Heart right ventricle (tissue), 16 donors: ENCODE measurements at regions not wholly inside any gene's neighbourhood (a gene's known extent, or its start where the extent isn't known, plus 50 kb on each side); places are given as distances from the start of the nearest gene placed in this dataset.

Experiments
- ATAC-seq, 8 donors: fragments of 200-7000 bp; cut with Tn5 transposase; one replicate each; pipeline ENCODE4 v1.9.1; 2020; ENCODE audit warnings: mild to moderate bottlenecking in 8 of 8, moderate library complexity in 8 of 8, moderate number of reproducible peaks in 1 of 8
- DNase-seq, 2 donors: peaks; one replicate each; pipeline ENCODE4 v3.0.0-alpha.2; 2020
- H3K27ac ChIP-seq, 10 donors: fragments of 200-600 bp; sonication (generic) in 2 of 10; one replicate each; pipeline versions ENCODE4 v1.5.0 to v1.8.0; 2020 to 2022; ENCODE audit warnings: mild to moderate bottlenecking in 3 of 10
- H3K27me3 ChIP-seq, 7 donors: fragments of 200-600 bp; one replicate each; pipeline ENCODE4 v1.8.0; 2021 to 2022; ENCODE audit warnings: mild to moderate bottlenecking in 2 of 7
- H3K36me3 ChIP-seq, 9 donors: fragments of 200-600 bp; sonication (generic) in 1 of 9; one replicate each; pipeline versions ENCODE4 v1.5.0 to v1.8.0; 2020 to 2022; ENCODE audit warnings: mild to moderate bottlenecking in 2 of 9
- H3K4me1 ChIP-seq, 9 donors: fragments of 200-600 bp; sonication (generic) in 1 of 9; one replicate each; pipeline versions ENCODE4 v1.5.0 to v1.8.0; 2020 to 2022; ENCODE audit warnings: mild to moderate bottlenecking in 4 of 9
- H3K4me3 ChIP-seq, 10 donors: fragments of 200-600 bp; sonication (generic) in 2 of 10; one replicate each; pipeline versions ENCODE4 v1.5.0 to v1.8.0; 2020 to 2022; ENCODE audit warnings: mild to moderate bottlenecking in 7 of 10, moderate library complexity in 2 of 10
- H3K9me3 ChIP-seq, 11 donors: fragments of 200-600 bp in 10 of 11; sonication (generic) in 2 of 11; one replicate each; pipeline versions ENCODE4 v1.5.0 to v1.8.0; 2013 to 2022; ENCODE audit warnings: mild to moderate bottlenecking in 2 of 11, control low read depth in 1 of 11, moderate library complexity in 1 of 11
- CTCF ChIP-seq, 9 donors: fragments of 200-600 bp; sonication (generic) in 2 of 9; IDR thresholded peaks; one replicate each; pipeline versions ENCODE4 v1.5.0 to v1.8.0; 2021 to 2022; ENCODE audit warnings: antibody characterized with exemption in 9 of 9, mild to moderate bottlenecking in 5 of 9, moderate library complexity in 1 of 9
- WGBS, 2 donors: extraction: QIAGEN DNeasy Blood & Tissue Kit; methylation state at CpG; one replicate each; pipeline ENCODE4 v1.1.7; 2013; ENCODE audit warnings: inconsistent platforms in 1 of 2; 5-methylcytosine and 5-hydroxymethylcytosine counted together
- intact Hi-C, 10 donors: fragments of 100-400 bp; cut with DNase I; formaldehyde crosslinking; loops; one replicate each; pipeline versions ENCODE4 v1.11.1 to v1.14.2; 2022
- donor health status: Arrhythmogenic right ventricular cardiomyopathy.
- donor health status: ischemic (EF 13 %, LVEDD 7.1; RV severe dilation, severe dysfunction).
- donor health status: healthy with polysubstance abuse.
- donor health status: DM: no; HTN: yes; CAD: no.
- donor health status: DM: no; HTN: no; CAD: no.
- donor health status: ischemic (EF 25% LVEDD 6.9; RV normal size, moderate dysfunction).
- donor health status: ischemic (EF 25% LVEDD 5.7; RV mildly dilated, moderate dysfunction).
- donor health status: healthy.
- donor health status: DM: yes; HTN: yes; CAD: no.
- donor health status: Ischemic cardiomyopathy.
- donor health status: ischemic (EF 35%, LVEDD 5.7; RV mildly dilated, moderate dysfunction).
- donor health status: nonischemic (EF 11% LVEDD 7.7; RV severe dilation, severe dysfunction).
- donor health status: DM: yes; HTN: yes; CAD: no.
- donor health status: PGD.
- donor health status: ischemic (EF 29% LVEDD 5.4; RV normal size, mild dysfunction).
- donor health status: nonischemic (EF 23%, LVEDD 6.1; RV moderate dilation, normal function).

GRCh38 chr12:75765170-75766059, 254.0 kb upstream of the KRR1 start:
- Histone ChIP-seq H3K27me3 (no peaks in the 10 kb centered on the region), H3K4me3 (no peak overlapping the region), H3K27ac (no peak overlapping the region), H3K9me3 (no peaks in the 10 kb centered on the region), H3K36me3 (no peaks in the 10 kb centered on the region), H3K4me1 (no peaks in the 10 kb centered on the region)
- ATAC-seq (no peak), DNase-seq (no peak)
- no peak for TF ChIP-seq CTCF (IDR thresholded peaks at IDR 0.05)
- intact Hi-C loops, result no loop called here
- WGBS, 2 donors, result 80 to 93% methylated on average over 3 of the region's 3 CpGs

GRCh38 chr12:75764091-75764841, 252.9 kb upstream of the KRR1 start:
- TF ChIP-seq CTCF (IDR thresholded peaks at IDR 0.05), result no peak
- no peak overlapping the region for H3K4me3 ChIP-seq
- peaks cover 0 to 5% (median 0%) of the 10 kb centered on the region in 9 donors for H3K4me1 ChIP-seq
- no peak overlapping the region for H3K27ac ChIP-seq
- ATAC-seq, result no peak
- intact Hi-C loops, result no loop called here
- H3K27me3 ChIP-seq, result no peaks in the 10 kb centered on the region
- DNase-seq, result no peak
- no peaks in the 10 kb centered on the region for H3K36me3 ChIP-seq
- 74 to 77% methylated on average over 5 of the region's 5 CpGs for WGBS, 2 donors
- H3K9me3 ChIP-seq, result no peaks in the 10 kb centered on the region

GRCh38 chr12:75760573-75761294, 249.3 kb upstream of the KRR1 start:
- DNase-seq (no peak), ATAC-seq (no peak)
- 93 to 95% methylated on average over 7 of the region's 7 CpGs for WGBS, 2 donors
- Histone ChIP-seq H3K36me3 (no peaks in the 10 kb centered on the region), H3K9me3 (no peaks in the 10 kb centered on the region), H3K27ac (no peak overlapping the region), H3K27me3 (no peaks in the 10 kb centered on the region), H3K4me3 (no peak overlapping the region), H3K4me1 (peaks cover 0 to 5% (median 0%) of the 10 kb centered on the region in 9 donors)
- intact Hi-C loops, result no loop called here
- TF ChIP-seq CTCF (IDR thresholded peaks at IDR 0.05), result no peak

GRCh38 chr12:75759842-75760572, 248.6 kb upstream of the KRR1 start:
- Histone ChIP-seq H3K4me3 (no peak overlapping the region), H3K4me1 (peaks cover 0 to 5% (median 0%) of the 10 kb centered on the region in 9 donors), H3K36me3 (no peaks in the 10 kb centered on the region), H3K27me3 (no peaks in the 10 kb centered on the region), H3K9me3 (no peaks in the 10 kb centered on the region), H3K27ac (no peak overlapping the region)
- intact Hi-C loops, result no loop called here
- DNase-seq, result no peak
- WGBS, 2 donors, result 94 to 95% methylated on average over 3 of the region's 3 CpGs
- no peak for TF ChIP-seq CTCF (IDR thresholded peaks at IDR 0.05)
- no peak for ATAC-seq
